Breast epithelium (tissue), 3 donors: ENCODE measurements at regions not wholly inside any gene's neighbourhood (a gene's known extent, or its start where the extent isn't known, plus 50 kb on each side); places are given as distances from the start of the nearest gene placed in this dataset.

ENCODE experiments used
- POLR2AphosphoS5 ChIP-seq, 3 donors: sonication (generic); formaldehyde crosslinking; IDR thresholded peaks; one replicate each; pipeline ENCODE4 v1.6.1; 2017; ENCODE audit warnings: antibody characterized with exemption in 3 of 3
- TF ChIP-seq, protein P1 (sequence below), 3 donors: fragments of 450-650 bp; IDR thresholded peaks; one replicate each; pipeline ENCODE4 v1.5.1; 2016 to 2017; ENCODE audit warnings: antibody characterized with exemption in 3 of 3, mild to moderate bottlenecking in 3 of 3, moderate library complexity in 3 of 3

DNA sequence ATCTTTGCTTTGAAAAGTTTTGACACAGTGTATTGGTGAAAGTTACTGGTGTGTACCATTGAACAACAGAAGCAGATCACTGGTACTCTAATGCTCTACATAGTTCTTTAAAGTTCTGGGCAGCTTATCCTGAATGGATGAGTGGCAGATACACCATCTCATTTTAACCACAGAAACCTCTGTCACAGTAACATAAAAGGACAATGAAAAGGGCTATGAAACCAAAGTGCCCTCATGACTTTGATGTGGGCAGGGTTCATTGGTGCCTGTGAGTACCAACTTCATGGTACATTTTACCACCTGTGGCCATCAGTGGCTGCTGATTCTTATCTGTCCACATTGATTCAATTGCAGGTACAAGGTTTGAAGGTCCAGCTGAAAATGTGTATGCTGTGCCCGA lies 285.7 kb upstream of the PREP start:
- TF ChIP-seq, protein P1, sequence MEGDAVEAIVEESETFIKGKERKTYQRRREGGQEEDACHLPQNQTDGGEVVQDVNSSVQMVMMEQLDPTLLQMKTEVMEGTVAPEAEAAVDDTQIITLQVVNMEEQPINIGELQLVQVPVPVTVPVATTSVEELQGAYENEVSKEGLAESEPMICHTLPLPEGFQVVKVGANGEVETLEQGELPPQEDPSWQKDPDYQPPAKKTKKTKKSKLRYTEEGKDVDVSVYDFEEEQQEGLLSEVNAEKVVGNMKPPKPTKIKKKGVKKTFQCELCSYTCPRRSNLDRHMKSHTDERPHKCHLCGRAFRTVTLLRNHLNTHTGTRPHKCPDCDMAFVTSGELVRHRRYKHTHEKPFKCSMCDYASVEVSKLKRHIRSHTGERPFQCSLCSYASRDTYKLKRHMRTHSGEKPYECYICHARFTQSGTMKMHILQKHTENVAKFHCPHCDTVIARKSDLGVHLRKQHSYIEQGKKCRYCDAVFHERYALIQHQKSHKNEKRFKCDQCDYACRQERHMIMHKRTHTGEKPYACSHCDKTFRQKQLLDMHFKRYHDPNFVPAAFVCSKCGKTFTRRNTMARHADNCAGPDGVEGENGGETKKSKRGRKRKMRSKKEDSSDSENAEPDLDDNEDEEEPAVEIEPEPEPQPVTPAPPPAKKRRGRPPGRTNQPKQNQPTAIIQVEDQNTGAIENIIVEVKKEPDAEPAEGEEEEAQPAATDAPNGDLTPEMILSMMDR (IDR thresholded peaks at IDR 0.05): no peak
- TF ChIP-seq POLR2AphosphoS5 (IDR thresholded peaks at IDR 0.05): no peak
